Prostate gland (tissue), 2 donors: ENCODE measurements at regions not wholly inside any gene's neighbourhood (a gene's known extent, or its start where the extent isn't known, plus 50 kb on each side); places are given as distances from the start of the nearest gene placed in this dataset.
A peak's percentile ranks its signal among the peaks of the same experiment; 100 is the strongest.
"Not testable (repeated sequence)": the region's sequence is repeated elsewhere in the genome, so short reads cannot be mapped to it uniquely, and the experiment has no call there.

Source experiments
- DNase-seq: peaks from one replicate; pipeline ENCODE4 v3.0.0-alpha.2; 2019; ENCODE audit warnings: low spot score
- H3K27ac ChIP-seq, 2 donors: fragments of 200-600 bp; sonication (generic); 2 replicates each; pipeline ENCODE4 v1.5.1; 2017 to 2019
- H3K27me3 ChIP-seq: fragments of 200-600 bp; sonication (generic); replicated peaks from 2 replicates; pipeline ENCODE4 v1.5.1; 2019; ENCODE audit not compliant: insufficient read depth
- H3K36me3 ChIP-seq, 2 donors: fragments of 200-600 bp; sonication (generic); 1 replicate in 1 of 2; 2 replicates in 1 of 2; pipeline versions ENCODE4 v1.5.1 to v1.8.1; 2017 to 2019
- H3K4me1 ChIP-seq: fragments of 200-600 bp; sonication (generic); replicated peaks from 2 replicates; pipeline ENCODE4 v1.5.1; 2019
- H3K4me3 ChIP-seq, 2 donors: fragments of 200-600 bp; sonication (generic); 2 replicates each; pipeline ENCODE4 v1.5.1; 2017 to 2019
- H3K9me3 ChIP-seq: fragments of 200-600 bp; sonication (generic); 2 replicates; pipeline ENCODE4 v1.5.1; 2017
- CTCF ChIP-seq, 4 experiments: fragments of 200-600 bp in 2 of 4; fragments of 450-650 bp in 2 of 4; sonication (generic) in 2 of 4; IDR thresholded peaks; 1 replicate in 3 of 4; 2 replicates in 1 of 4; pipeline ENCODE4 v1.5.1; 2016 to 2019; ENCODE audit warnings: antibody characterized with exemption in 4 of 4, mild to moderate bottlenecking in 2 of 4, moderate library complexity in 2 of 4
- WGBS: methylation state at CpG from one replicate; pipeline ENCODE4 v1.1.5; 2018; 5-methylcytosine and 5-hydroxymethylcytosine counted together
- intact Hi-C: fragments of 100-400 bp; cut with DNase I; formaldehyde crosslinking; loops from one replicate; pipeline ENCODE4 v1.14.2; 2022
- small RNA-seq, 2 donors: library from RNA; depleted of rRNA; stranded (forward); fragments of <200 nt; gene quantifications; one replicate each; pipeline ENCODE3, GENCODE V24; 2016

DNA sequence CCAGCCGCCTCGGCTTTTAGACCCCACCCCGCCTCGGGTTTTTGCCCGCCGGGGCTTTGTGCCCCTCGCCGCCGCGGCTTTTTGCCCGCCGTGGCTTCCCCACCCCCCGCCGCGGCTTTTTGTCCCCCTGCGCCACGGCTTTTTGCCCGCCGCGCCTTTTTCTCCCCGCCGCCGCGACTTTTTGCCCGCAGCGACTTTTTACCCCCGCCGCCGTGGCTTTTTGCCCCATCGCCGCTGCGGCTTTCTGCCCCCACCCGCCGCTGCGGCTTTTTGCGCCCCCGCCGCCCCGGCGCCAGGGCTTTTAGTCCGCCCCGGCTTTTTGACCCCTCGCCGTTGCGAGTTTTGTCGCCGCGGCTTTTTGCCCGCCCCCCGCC, 474.4 kb downstream of the FAM72C start:
- DNase-seq = no peak
- H3K27ac ChIP-seq = no peak overlapping the region
- H3K36me3 ChIP-seq = no peaks in the 10 kb centered on the region
- peak overlapping the region in 1 of 2 donors; percentile 27 for H3K4me3 ChIP-seq
- intact Hi-C loops = no loop called here
- no peaks in the 10 kb centered on the region for H3K9me3 ChIP-seq
- H3K27me3 ChIP-seq = no peaks in the 10 kb centered on the region
- no peaks in the 10 kb centered on the region for H3K4me1 ChIP-seq
- TF ChIP-seq CTCF (IDR thresholded peaks at IDR 0.05) = no peak
- WGBS = 4% methylated on average over 40 of the region's 50 CpGs

DNA sequence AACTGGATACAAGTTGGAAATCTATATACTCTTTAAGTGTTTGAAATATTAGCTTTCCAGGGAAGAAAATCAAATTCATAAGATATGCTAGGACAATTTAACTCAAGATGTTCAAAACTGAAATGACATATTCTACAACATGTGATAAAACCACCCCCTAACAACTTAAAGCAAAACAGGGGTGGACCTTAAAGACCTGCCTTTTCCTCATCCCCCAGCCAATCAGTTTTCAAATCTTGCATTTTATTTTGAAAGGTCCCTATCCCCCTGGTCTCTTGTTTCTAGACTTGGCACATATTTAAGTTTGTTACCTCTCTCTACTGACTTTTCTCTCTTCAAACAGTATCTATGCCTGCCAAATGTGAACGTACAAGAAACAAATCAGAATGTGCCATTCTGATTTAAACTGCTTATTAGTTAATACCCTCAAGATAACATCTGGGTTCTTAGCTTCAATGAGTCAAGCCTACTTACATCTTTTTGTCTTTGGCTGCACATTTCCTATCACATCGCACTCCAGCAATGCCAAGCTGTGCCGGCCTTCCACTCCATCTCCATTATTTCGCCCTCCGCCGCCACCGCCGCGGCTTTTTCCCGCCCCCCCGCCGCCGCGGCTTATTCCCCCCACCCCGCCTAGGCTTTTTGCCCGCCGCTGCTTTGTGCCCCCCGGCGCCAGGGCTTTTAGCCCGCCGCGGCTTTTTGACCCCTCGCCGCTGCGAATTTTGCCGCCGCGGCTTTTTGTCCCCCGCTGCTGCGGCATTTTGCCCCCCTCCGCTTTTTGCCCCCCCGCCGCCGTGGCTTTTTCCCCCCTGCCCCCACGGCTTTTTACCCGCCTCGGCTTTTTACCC, 475.0 kb downstream of the FAM72C start:
- intact Hi-C loops, H3K27me3 ChIP-seq, H3K4me1 ChIP-seq, DNase-seq, H3K27ac ChIP-seq, H3K36me3 ChIP-seq, H3K9me3 ChIP-seq: not testable (repeated sequence)
- peak overlapping the region in 1 of 2 donors; percentile 27 for H3K4me3 ChIP-seq
- WGBS = no CpG with 5 or more reads among the region's 37 CpGs

Small RNA genes lying in the stretch of these regions (small RNA-seq; reads per million reads assigned to genes)
- gene AC239800.3 (0 reads per million in 2 donors), gene HIST2H3PS2 (0 reads per million in 2 donors), gene RNU1-114P (0 reads per million in 2 donors), gene RNU1-143P (0 reads per million in 2 donors), gene RNU1-92P (0 reads per million in 2 donors), gene RNVU1-17 (0.09 to 0.10 reads per million in 2 donors), gene RNVU1-18 (0 reads per million in 2 donors)
